ENCODE measurements at regions not wholly inside any gene's neighbourhood (a gene's known extent, or its start where the extent isn't known, plus 50 kb on each side); places are given as distances from the start of the nearest gene placed in this dataset.

DNA sequence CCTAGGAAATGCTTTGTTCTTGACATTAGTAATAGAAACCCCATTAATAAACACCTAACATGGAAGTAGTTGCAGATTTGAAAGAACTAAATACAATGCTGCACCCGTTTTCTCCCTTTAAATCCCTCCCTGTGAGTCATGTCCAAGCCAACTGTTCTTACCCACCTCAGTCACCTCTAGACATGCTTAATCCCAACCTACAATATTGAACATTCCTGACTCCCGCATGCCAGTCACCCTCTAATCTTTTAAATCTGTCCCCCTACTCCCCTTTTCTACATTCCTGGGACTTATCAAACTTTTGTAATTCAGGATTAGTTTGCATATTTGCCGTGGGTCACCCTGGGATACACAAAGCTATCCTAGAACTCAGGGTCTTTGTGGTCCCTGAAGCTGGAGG, 374.6 kb downstream of the IRS1 start:
- no peak for DNase-seq (ENCODE audit: extremely low read depth in 1 of 11, low read depth in 9 of 11, low spot score in 4 of 11)

DNA sequence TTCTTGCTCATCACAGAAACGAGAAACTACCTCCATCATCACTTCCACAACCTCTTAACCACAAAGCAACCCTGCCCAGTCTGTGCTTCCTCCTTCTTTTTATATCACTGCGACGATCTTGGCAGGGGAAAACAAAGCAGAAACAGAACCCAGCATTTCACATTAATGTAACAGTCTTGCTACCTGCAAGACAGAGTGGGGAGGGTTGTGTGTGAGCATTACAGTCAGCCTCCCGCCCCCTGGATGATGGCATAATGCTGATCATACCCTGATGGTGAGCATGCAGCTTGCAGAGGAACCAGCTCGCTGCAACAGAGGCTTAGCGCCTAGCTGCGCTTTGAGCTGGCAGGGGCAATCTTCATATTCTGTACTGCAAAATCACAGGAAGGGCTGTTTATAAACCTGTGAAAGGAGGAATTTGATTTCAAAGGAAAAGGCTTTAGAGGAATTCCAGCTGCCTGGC, 376.1 kb downstream of the IRS1 start:
- DNase-seq (ENCODE audit: extremely low read depth in 1 of 11, low read depth in 9 of 11, low spot score in 4 of 11) = no peak

DNA sequence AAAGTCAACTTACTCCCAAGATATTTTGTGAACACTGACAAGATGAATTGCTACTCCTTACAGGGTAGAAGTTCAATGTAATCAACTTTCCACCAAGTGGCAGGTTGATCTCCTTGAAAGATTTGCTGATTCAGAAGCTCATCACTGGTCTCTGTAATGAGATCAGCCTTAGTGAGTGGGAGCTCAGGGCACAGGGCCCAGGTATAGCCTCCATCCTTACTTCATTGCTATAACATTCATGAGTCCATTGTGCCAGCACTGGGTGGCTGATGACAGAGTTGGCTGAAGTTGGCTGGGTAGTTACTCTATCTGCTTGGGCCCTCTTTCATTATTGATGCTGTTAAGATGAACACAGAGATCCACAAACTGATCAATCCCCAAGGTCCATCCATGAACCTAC, 379.0 kb downstream of the IRS1 start:
- DNase-seq (ENCODE audit: extremely low read depth in 1 of 11, low read depth in 9 of 11, low spot score in 4 of 11) = no peak

DNA sequence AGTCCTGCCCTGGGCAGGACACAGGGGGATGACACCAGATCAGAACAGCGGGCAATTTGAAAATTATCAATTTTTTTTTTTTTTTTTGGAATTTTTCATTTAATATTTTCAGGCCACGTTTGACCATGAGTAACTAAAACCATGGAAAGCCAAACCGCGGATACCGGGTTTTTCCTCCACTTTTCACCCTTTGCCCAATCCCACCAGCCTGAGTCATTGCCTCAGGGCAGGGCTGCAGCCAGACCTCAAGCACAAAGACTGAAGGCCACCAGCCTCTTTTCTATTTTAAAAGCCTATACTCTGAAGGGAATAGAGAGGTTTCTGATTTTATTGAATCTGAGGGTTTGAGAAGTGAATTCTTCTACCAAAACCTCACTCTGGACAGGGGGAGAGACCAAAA, 381.1 kb downstream of the IRS1 start:
- no peak for DNase-seq (ENCODE audit: extremely low read depth in 1 of 11, low read depth in 9 of 11, low spot score in 4 of 11)

GRCh38 chr2:226414335-226414734, 385.3 kb downstream of the IRS1 start:
- no peak for DNase-seq (ENCODE audit: extremely low read depth in 1 of 11, low read depth in 9 of 11, low spot score in 4 of 11)

GRCh38 chr2:226413498-226414130, 386.0 kb downstream of the IRS1 start:
- no peak for DNase-seq (ENCODE audit: extremely low read depth in 1 of 11, low read depth in 9 of 11, low spot score in 4 of 11)

DNA sequence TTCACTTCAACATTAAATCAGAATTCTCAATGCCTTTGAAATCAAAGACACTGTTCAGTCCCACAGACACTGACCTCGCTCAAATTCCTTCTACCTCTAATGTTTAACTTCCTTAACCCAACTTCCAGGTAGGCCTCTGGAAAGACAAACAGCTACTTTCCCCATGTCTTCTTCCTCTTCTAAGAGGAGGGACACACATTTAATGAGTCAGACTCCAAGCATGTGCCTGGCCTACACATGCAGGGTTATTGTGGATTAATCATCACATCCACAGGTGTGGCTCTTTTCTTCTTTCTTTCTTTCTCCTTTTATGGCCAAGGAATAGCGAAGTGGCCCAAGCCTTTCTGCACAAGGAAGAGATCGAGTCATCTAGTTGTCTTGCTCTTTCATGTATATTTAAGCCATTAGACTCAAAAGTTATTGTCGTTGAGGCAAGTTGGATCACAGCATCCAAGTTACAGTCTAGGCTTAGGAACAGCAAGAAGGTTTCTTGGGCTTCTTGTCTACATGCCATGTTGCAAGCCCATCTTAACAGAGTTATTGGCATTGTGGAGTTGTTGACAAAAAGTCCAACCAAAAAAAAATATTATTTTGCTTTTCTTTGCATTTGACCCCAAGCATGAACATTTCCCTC, 387.8 kb downstream of the IRS1 start:
- DNase-seq (ENCODE audit: extremely low read depth in 1 of 11, low read depth in 9 of 11, low spot score in 4 of 11) = no peak

GRCh38 chr2:226411205-226411604, 388.4 kb downstream of the IRS1 start:
- no peak for DNase-seq (ENCODE audit: extremely low read depth in 1 of 11, low read depth in 9 of 11, low spot score in 4 of 11)

GRCh38 chr2:226410247-226410835, 389.3 kb downstream of the IRS1 start:
- DNase-seq (ENCODE audit: extremely low read depth in 1 of 11, low read depth in 9 of 11, low spot score in 4 of 11) = no peak

- no peak for DNase-seq (ENCODE audit: extremely low read depth in 1 of 11, low read depth in 9 of 11, low spot score in 4 of 11)
Observed at GRCh38 chr2:226409134-226409533, 390.5 kb downstream of the IRS1 start.

DNA sequence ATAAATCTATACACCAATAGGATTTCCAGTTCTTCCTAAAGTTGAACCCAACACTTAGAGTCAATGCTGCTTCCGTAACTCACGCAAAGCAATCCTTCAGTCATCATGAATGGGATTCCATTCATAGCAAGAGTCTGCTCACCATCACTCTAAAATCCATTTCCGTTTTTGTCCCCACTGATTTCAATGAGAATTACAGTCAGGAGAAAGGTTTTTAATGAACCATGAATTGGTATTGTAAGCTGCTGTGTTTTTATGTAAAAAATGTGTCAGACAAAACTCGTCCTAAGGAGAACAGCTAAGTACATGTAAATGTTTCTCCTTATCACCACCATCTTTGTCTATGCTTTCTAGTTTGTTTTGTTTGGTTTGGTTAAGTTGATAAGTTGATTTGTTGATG, 391.5 kb downstream of the IRS1 start:
- no peak for DNase-seq (ENCODE audit: extremely low read depth in 1 of 11, low read depth in 9 of 11, low spot score in 4 of 11)

DNA sequence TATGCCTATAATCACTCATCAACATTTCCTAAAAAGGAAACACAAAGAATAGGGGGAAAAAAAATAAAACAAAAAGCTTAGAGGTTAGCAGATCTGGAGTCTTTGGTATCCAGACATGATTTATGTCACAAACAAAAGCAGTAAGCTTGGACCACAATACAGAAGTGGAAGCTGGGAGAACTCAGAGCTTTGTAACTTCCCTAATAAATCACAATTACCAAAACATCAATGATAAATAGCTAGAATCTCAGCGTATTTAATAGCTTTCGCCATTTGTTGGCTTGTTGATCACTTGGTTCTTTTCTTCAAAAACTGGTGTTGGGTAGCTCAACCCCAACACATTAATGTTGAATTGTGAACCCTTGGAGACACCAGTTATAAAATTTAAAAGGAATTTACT, 392.5 kb downstream of the IRS1 start:
- DNase-seq (ENCODE audit: extremely low read depth in 1 of 11, low read depth in 9 of 11, low spot score in 4 of 11) = no peak

- DNase-seq (ENCODE audit: extremely low read depth in 1 of 11, low read depth in 9 of 11, low spot score in 4 of 11) = no peak
Observed at GRCh38 chr2:226405465-226405864, 394.2 kb downstream of the IRS1 start.

DNA sequence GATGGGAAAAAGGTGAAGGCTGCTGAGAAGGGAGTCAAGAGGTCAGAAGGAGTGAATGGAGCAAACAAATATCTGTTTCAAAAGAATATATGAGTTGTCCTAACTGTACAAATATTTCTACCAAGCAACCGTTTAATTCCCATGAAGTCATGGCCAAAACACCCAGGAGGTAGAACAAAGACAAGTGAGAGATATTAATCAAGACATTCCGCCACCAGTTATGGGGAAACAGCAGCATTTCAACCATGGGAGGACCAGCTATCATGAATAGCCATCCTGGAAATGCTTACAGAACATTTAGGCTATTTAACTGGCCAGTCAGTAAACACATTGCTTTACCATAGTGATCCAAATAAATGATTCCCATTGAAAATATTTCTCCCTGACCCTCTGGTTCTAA, 396.3 kb downstream of the IRS1 start:
- no peak for DNase-seq (ENCODE audit: extremely low read depth in 1 of 11, low read depth in 9 of 11, low spot score in 4 of 11)

- no peak for DNase-seq (ENCODE audit: extremely low read depth in 1 of 11, low read depth in 9 of 11, low spot score in 4 of 11)
Observed at GRCh38 chr2:226399006-226399405, 400.6 kb downstream of the IRS1 start.

DNA sequence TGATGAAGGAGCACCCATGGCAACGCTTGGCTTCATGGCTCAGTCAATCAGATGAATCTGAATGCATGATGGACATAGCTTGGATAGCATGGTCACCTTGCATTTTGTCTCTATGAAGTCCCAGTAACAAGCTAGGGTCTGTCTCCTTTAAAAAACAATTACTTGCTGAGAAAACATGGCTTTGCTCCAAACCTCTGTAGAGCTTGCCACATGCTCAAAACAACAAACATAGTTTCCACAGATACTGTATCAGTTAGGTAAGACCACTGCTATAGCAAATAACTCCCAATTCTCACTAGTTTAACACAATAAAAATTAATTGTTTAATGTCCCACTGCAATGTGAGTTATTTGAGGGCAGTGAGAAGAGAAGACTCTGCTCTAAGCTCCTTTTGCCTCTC, 401.0 kb downstream of the IRS1 start:
- DNase-seq (ENCODE audit: extremely low read depth in 1 of 11, low read depth in 9 of 11, low spot score in 4 of 11) = no peak

DNA sequence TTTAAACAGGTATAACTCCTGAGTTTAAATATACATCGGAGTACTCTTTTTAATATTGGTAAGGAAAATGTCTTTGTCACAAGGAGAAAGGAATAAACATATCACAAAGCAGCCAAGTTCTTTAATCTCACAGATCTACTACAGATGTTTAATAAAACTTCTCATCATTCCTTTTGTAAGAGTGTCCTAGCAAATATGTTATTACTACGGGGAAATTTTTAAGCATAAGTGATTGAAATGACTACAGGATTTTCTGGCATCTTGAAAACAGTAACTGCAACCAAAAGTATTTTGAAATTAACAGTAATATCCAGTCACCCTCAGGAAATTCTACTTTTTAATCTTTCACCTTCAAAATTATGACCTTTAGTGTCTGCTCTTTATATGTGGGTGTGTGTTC, 403.1 kb downstream of the IRS1 start:
- no peak for DNase-seq (ENCODE audit: extremely low read depth in 1 of 11, low read depth in 9 of 11, low spot score in 4 of 11)

- no peak for DNase-seq (ENCODE audit: extremely low read depth in 1 of 11, low read depth in 9 of 11, low spot score in 4 of 11)
Observed at GRCh38 chr2:226387499-226387942, 412.1 kb downstream of the IRS1 start.

GRCh38 chr2:226383461-226383860, 416.2 kb downstream of the IRS1 start:
- no peak for DNase-seq (ENCODE audit: extremely low read depth in 1 of 11, low read depth in 9 of 11, low spot score in 4 of 11)

DNA sequence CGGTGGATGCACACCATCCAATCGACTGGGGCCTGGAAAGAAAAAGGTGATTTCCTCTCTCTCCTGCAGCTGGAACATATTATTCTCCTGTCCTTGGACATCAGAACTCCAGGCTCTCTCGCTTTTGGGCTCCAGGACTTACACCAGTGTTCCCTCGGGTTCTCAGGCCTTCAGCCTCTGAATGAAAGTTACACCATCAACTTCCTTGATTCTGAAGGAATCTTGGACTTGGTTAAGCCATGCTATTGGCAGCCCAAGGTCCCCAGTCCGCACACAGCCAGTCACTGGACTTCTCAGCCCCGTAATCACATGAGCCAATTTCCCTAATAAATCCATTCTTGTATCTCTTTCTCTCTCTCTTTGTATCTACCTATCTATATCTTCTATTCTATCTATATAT, 418.9 kb downstream of the IRS1 start:
- DNase-seq (ENCODE audit: extremely low read depth in 1 of 11, low read depth in 9 of 11, low spot score in 4 of 11) = no peak
